NCI-H748 (cell line): ENCODE measurements at regions not wholly inside any gene's neighbourhood (a gene's known extent, or its start where the extent isn't known, plus 50 kb on each side); places are given as distances from the start of the nearest gene placed in this dataset.

ENCODE experiments used
- DNase-seq: peaks from one replicate; lab custom pipeline; 2025; ENCODE audit not compliant: unreplicated experiment; lab: John Stamatoyannopoulos, UW

- no peak for DNase-seq
Observed at GRCh38 chr15:31472636-31473384, 146.2 kb downstream of the KLF13 start.

GRCh38 chr15:31473385-31474058 is 146.9 kb downstream of the KLF13 start:
- no peak for DNase-seq

GRCh38 chr15:31474059-31474868 is 147.6 kb downstream of the KLF13 start:
- DNase-seq = no peak

GRCh38 chr15:31476236-31476810 is 149.7 kb downstream of the KLF13 start:
- no peak for DNase-seq

GRCh38 chr15:31476866-31477265 is 150.2 kb downstream of the KLF13 start:
- no peak for DNase-seq

- DNase-seq = no peak
Observed at GRCh38 chr15:31477301-31477700, 150.7 kb downstream of the KLF13 start.

GRCh38 chr15:31477851-31478701 is 151.4 kb downstream of the KLF13 start:
- DNase-seq = no peak

- no peak for DNase-seq
Observed at GRCh38 chr15:31478702-31479221, 152.1 kb downstream of the KLF13 start.

GRCh38 chr15:31480356-31481025 is 153.9 kb downstream of the KLF13 start:
- no peak for DNase-seq

- DNase-seq = no peak
Observed at GRCh38 chr15:31481142-31481541, 154.5 kb downstream of the KLF13 start.

GRCh38 chr15:31482122-31482922 is 155.7 kb downstream of the KLF13 start:
- DNase-seq = no peak

- DNase-seq = no peak
Observed at GRCh38 chr15:31483053-31483985, 156.7 kb downstream of the KLF13 start.

- DNase-seq = no peak
Observed at GRCh38 chr15:31483986-31484951, 157.6 kb downstream of the KLF13 start.

GRCh38 chr15:31484986-31485385 is 158.4 kb downstream of the KLF13 start:
- DNase-seq = no peak

GRCh38 chr15:31485431-31485830 is 158.8 kb downstream of the KLF13 start:
- no peak for DNase-seq

- no peak for DNase-seq
Observed at GRCh38 chr15:31485911-31486461, 159.4 kb downstream of the KLF13 start.
